Muscle layer of colon (tissue), 2 donors: ENCODE measurements at regions not wholly inside any gene's neighbourhood (a gene's known extent, or its start where the extent isn't known, plus 50 kb on each side); places are given as distances from the start of the nearest gene placed in this dataset.

Experiments used
- H3K27ac ChIP-seq: one replicate; pipeline ENCODE4 v1.7.0; 2013; ENCODE audit warnings: low read depth, mild to moderate bottlenecking, low read length, moderate library complexity
- H3K27me3 ChIP-seq, 2 donors: one replicate each; pipeline ENCODE4 v1.7.0; 2013; ENCODE audit warnings: low read length in 2 of 2, mild to moderate bottlenecking in 2 of 2; ENCODE audit not compliant: insufficient read depth in 2 of 2, control insufficient read depth in 1 of 2
- H3K36me3 ChIP-seq: one replicate; pipeline ENCODE4 v1.7.0; 2013; ENCODE audit warnings: mild to moderate bottlenecking, low read length; ENCODE audit not compliant: insufficient read depth
- H3K4me1 ChIP-seq: one replicate; pipeline ENCODE4 v1.7.0; 2013; ENCODE audit warnings: mild to moderate bottlenecking, low read length; ENCODE audit not compliant: insufficient read depth
- H3K4me3 ChIP-seq, 2 donors: one replicate each; pipeline ENCODE4 v1.7.0; 2013; ENCODE audit warnings: low read length in 2 of 2, low read depth in 1 of 2, mild to moderate bottlenecking in 1 of 2, moderate library complexity in 1 of 2
- H3K9ac ChIP-seq: one replicate; pipeline ENCODE4 v1.7.0; 2013; ENCODE audit warnings: low read length
- H3K9me3 ChIP-seq: one replicate; pipeline ENCODE4 v1.7.0; 2013; ENCODE audit warnings: mild to moderate bottlenecking, low read length
- donor health status: abdominal sarcoma.
- donor health status: Adenocarcinoma of cecum.

- Histone ChIP-seq H3K27me3 (no peaks in the 10 kb centered on the region), H3K36me3 (no peaks in the 10 kb centered on the region), H3K9me3 (no peaks in the 10 kb centered on the region), H3K4me3 (no peak overlapping the region), H3K27ac (no peak overlapping the region), H3K9ac (no peak overlapping the region), H3K4me1 (no peaks in the 10 kb centered on the region)
These were observed 194.5 kb upstream of the GAP43 start for GRCh38 chr3:115428841-115429240.

- Histone ChIP-seq H3K4me1 (no peaks in the 10 kb centered on the region), H3K27ac (no peak overlapping the region), H3K4me3 (no peak overlapping the region), H3K9ac (no peak overlapping the region), H3K36me3 (no peaks in the 10 kb centered on the region), H3K9me3 (no peaks in the 10 kb centered on the region), H3K27me3 (no peaks in the 10 kb centered on the region)
These were observed 186.5 kb upstream of the GAP43 start for GRCh38 chr3:115436767-115437301.

GRCh38 chr3:115438799-115439198, 184.5 kb upstream of the GAP43 start:
- H3K27ac ChIP-seq = no peak overlapping the region
- no peaks in the 10 kb centered on the region for H3K9me3 ChIP-seq
- no peak overlapping the region for H3K4me3 ChIP-seq

GRCh38 chr3:115445559-115445958, 177.8 kb upstream of the GAP43 start:
- Histone ChIP-seq H3K4me1 (no peaks in the 10 kb centered on the region), H3K9ac (no peak overlapping the region), H3K36me3 (no peaks in the 10 kb centered on the region), H3K27me3 (no peaks in the 10 kb centered on the region), H3K9me3 (no peaks in the 10 kb centered on the region), H3K4me3 (no peak overlapping the region), H3K27ac (no peak overlapping the region)

More at GRCh38 chr3:115438799-115439198, 184.5 kb upstream of the GAP43 start:
- H3K27me3 ChIP-seq = no peaks in the 10 kb centered on the region
- H3K4me1 ChIP-seq = no peaks in the 10 kb centered on the region
- no peak overlapping the region for H3K9ac ChIP-seq
- no peaks in the 10 kb centered on the region for H3K36me3 ChIP-seq

- Histone ChIP-seq H3K27ac (no peak overlapping the region), H3K9me3 (no peaks in the 10 kb centered on the region), H3K9ac (no peak overlapping the region), H3K4me1 (no peaks in the 10 kb centered on the region), H3K27me3 (no peaks in the 10 kb centered on the region), H3K36me3 (no peaks in the 10 kb centered on the region), H3K4me3 (no peak overlapping the region)
These were observed 174.5 kb upstream of the GAP43 start for GRCh38 chr3:115448851-115449250.

- H3K4me1 ChIP-seq = no peaks in the 10 kb centered on the region
- H3K27me3 ChIP-seq = no peaks in the 10 kb centered on the region
- no peak overlapping the region for H3K27ac ChIP-seq
- H3K36me3 ChIP-seq = no peaks in the 10 kb centered on the region
- no peak overlapping the region for H3K9ac ChIP-seq
- no peaks in the 10 kb centered on the region for H3K9me3 ChIP-seq
- no peak overlapping the region for H3K4me3 ChIP-seq
These were observed 173.3 kb upstream of the GAP43 start for GRCh38 chr3:115450036-115450435.

- Histone ChIP-seq H3K9ac (no peak overlapping the region), H3K36me3 (no peaks in the 10 kb centered on the region), H3K27me3 (no peaks in the 10 kb centered on the region), H3K9me3 (no peaks in the 10 kb centered on the region), H3K27ac (no peak overlapping the region), H3K4me1 (no peaks in the 10 kb centered on the region), H3K4me3 (no peak overlapping the region)
These were observed 159.3 kb upstream of the GAP43 start for GRCh38 chr3:115464036-115464435.

GRCh38 chr3:115469649-115470048, 153.7 kb upstream of the GAP43 start:
- no peaks in the 10 kb centered on the region for H3K36me3 ChIP-seq
- no peak overlapping the region for H3K4me3 ChIP-seq
- no peak overlapping the region for H3K27ac ChIP-seq
- no peaks in the 10 kb centered on the region for H3K9me3 ChIP-seq
- no peaks in the 10 kb centered on the region for H3K4me1 ChIP-seq
- no peaks in the 10 kb centered on the region for H3K27me3 ChIP-seq
- H3K9ac ChIP-seq = no peak overlapping the region

GRCh38 chr3:115470254-115470653, 153.1 kb upstream of the GAP43 start:
- H3K9me3 ChIP-seq = no peaks in the 10 kb centered on the region
- no peaks in the 10 kb centered on the region for H3K27me3 ChIP-seq
- H3K36me3 ChIP-seq = no peaks in the 10 kb centered on the region
- H3K4me3 ChIP-seq = no peak overlapping the region
- H3K27ac ChIP-seq = no peak overlapping the region
- H3K9ac ChIP-seq = no peak overlapping the region
- no peaks in the 10 kb centered on the region for H3K4me1 ChIP-seq

- no peak overlapping the region for H3K27ac ChIP-seq
- no peaks in the 10 kb centered on the region for H3K36me3 ChIP-seq
- no peaks in the 10 kb centered on the region for H3K27me3 ChIP-seq
These were observed 147.9 kb upstream of the GAP43 start for GRCh38 chr3:115475178-115476041.

GRCh38 chr3:115476472-115476871, 146.8 kb upstream of the GAP43 start:
- Histone ChIP-seq H3K9me3 (no peaks in the 10 kb centered on the region), H3K4me1 (no peaks in the 10 kb centered on the region), H3K27ac (no peak overlapping the region), H3K36me3 (no peaks in the 10 kb centered on the region), H3K27me3 (no peaks in the 10 kb centered on the region), H3K9ac (no peak overlapping the region), H3K4me3 (no peak overlapping the region)

More at GRCh38 chr3:115475178-115476041, 147.9 kb upstream of the GAP43 start:
- Histone ChIP-seq H3K4me1 (no peaks in the 10 kb centered on the region), H3K9ac (no peak overlapping the region), H3K4me3 (no peak overlapping the region), H3K9me3 (no peaks in the 10 kb centered on the region)

- Histone ChIP-seq H3K27me3 (no peaks in the 10 kb centered on the region), H3K4me3 (no peak overlapping the region), H3K9me3 (no peaks in the 10 kb centered on the region), H3K4me1 (no peaks in the 10 kb centered on the region), H3K27ac (no peak overlapping the region), H3K9ac (no peak overlapping the region), H3K36me3 (no peaks in the 10 kb centered on the region)
These were observed 145.0 kb upstream of the GAP43 start for GRCh38 chr3:115478359-115478758.
